ENCODE measurements at regions not wholly inside any gene's neighbourhood (a gene's known extent, or its start where the extent isn't known, plus 50 kb on each side); places are given as distances from the start of the nearest gene placed in this dataset.

GRCh38 chr14:45531022-45531421 is 278.0 kb upstream of the MIS18BP1 start:
- intact Hi-C loops (cut with DNase I): no loop called here
- DNase-seq: no peak

GRCh38 chr14:45526715-45527549 is 273.9 kb upstream of the MIS18BP1 start:
- no peaks in the 10 kb centered on the region for H3K36me3 ChIP-seq
- ATAC-seq (peak; percentile 45 to 62), DNase-seq (no peak)
- no peaks in the 10 kb centered on the region for H3K9me3 ChIP-seq
- no peak overlapping the region for H3K4me3 ChIP-seq
- intact Hi-C loops (cut with DNase I): no loop called here
- TF ChIP-seq CTCF (IDR thresholded peaks at IDR 0.05): peak; percentile 22
- no peaks in the 10 kb centered on the region for H3K4me1 ChIP-seq
- no peaks in the 10 kb centered on the region for H3K27me3 ChIP-seq (ENCODE audit: low read depth)
- no peak overlapping the region for H3K27ac ChIP-seq

More at GRCh38 chr14:45531022-45531421, 278.0 kb upstream of the MIS18BP1 start:
- no peaks in the 10 kb centered on the region for H3K27me3 ChIP-seq (ENCODE audit: low read depth)
- no peaks in the 10 kb centered on the region for H3K9me3 ChIP-seq
- H3K27ac ChIP-seq: no peak overlapping the region
- ATAC-seq: no peak
- no peak for TF ChIP-seq CTCF (IDR thresholded peaks at IDR 0.05)
- no peaks in the 10 kb centered on the region for H3K36me3 ChIP-seq
- H3K4me1 ChIP-seq: no peaks in the 10 kb centered on the region
- H3K4me3 ChIP-seq: no peak overlapping the region

- Histone ChIP-seq H3K4me3 (no peak overlapping the region), H3K9me3 (no peaks in the 10 kb centered on the region), H3K4me1 (no peaks in the 10 kb centered on the region), H3K36me3 (no peaks in the 10 kb centered on the region), H3K27ac (no peak overlapping the region), H3K27me3 (ENCODE audit: low read depth) (no peaks in the 10 kb centered on the region)
- DNase-seq: no peak
- no peak for TF ChIP-seq CTCF (IDR thresholded peaks at IDR 0.05)
- ATAC-seq: no peak
- intact Hi-C loops (cut with DNase I): no loop called here
These were observed 266.8 kb upstream of the MIS18BP1 start for GRCh38 chr14:45519766-45520165.

GRCh38 chr14:45492876-45493275 is 239.9 kb upstream of the MIS18BP1 start:
- DNase-seq (no peak), ATAC-seq (no peak)
- no peak overlapping the region for H3K27ac ChIP-seq
- no peaks in the 10 kb centered on the region for H3K9me3 ChIP-seq
- no peaks in the 10 kb centered on the region for H3K36me3 ChIP-seq
- intact Hi-C loops (cut with DNase I): no loop called here
- no peaks in the 10 kb centered on the region for H3K27me3 ChIP-seq (ENCODE audit: low read depth)
- H3K4me1 ChIP-seq: no peaks in the 10 kb centered on the region
- TF ChIP-seq CTCF (IDR thresholded peaks at IDR 0.05): no peak
- no peak overlapping the region for H3K4me3 ChIP-seq

- intact Hi-C loops (cut with DNase I): no loop called here
- no peak for TF ChIP-seq CTCF (IDR thresholded peaks at IDR 0.05)
- ATAC-seq (peak in 1 of 2 donors; percentile 15), DNase-seq (no peak)
- Histone ChIP-seq H3K36me3 (no peaks in the 10 kb centered on the region), H3K4me1 (no peaks in the 10 kb centered on the region), H3K4me3 (no peak overlapping the region), H3K9me3 (peaks cover 4% of the 10 kb centered on the region), H3K27me3 (ENCODE audit: low read depth) (no peaks in the 10 kb centered on the region), H3K27ac (no peak overlapping the region)
These were observed 238.9 kb upstream of the MIS18BP1 start for GRCh38 chr14:45491914-45492313.

All from lower lobe of right lung (tissue), 2 donors.